K562 (cell line): ENCODE measurements at regions not wholly inside any gene's neighbourhood (a gene's known extent, or its start where the extent isn't known, plus 50 kb on each side); places are given as distances from the start of the nearest gene placed in this dataset.

Experiments used
- HNRNPH1 ChIP-seq: fragments of 200-400 bp; formaldehyde crosslinking; optimal IDR thresholded peaks from 2 replicates; pipeline ENCODE3; 2017; ENCODE audit warnings: low read depth, mild to moderate bottlenecking, low read length, moderate library complexity
- LARP7 ChIP-seq: fragments of 450-650 bp; IDR thresholded peaks from 2 replicates; pipeline ENCODE4 v1.6.1; 2016
- POLR2AphosphoS5 ChIP-seq: IDR thresholded peaks from 2 replicates; pipeline ENCODE4 v1.6.1; 2011; ENCODE audit warnings: mild to moderate bottlenecking, low read depth, low read length, moderate library complexity; ENCODE audit not compliant: control insufficient read depth, insufficient read depth
- TF ChIP-seq, protein P1 (sequence below): fragments of 250-450 bp; sonication (Bioruptor Pico); IDR thresholded peaks from 2 replicates; pipeline ENCODE4 v1.9.0; 2021; ENCODE audit warnings: mild to moderate bottlenecking, inconsistent platforms
- TF ChIP-seq, protein P2 (sequence below): fragments of 250-450 bp; sonication (Bioruptor Pico); IDR thresholded peaks from 2 replicates; pipeline ENCODE4 v1.5.0; 2022; ENCODE audit warnings: mild to moderate bottlenecking
- TF ChIP-seq, protein P3 (sequence below): sonication (generic); formaldehyde crosslinking; IDR thresholded peaks from 2 replicates; pipeline ENCODE4 v1.8.0; 2023; ENCODE audit warnings: mild to moderate bottlenecking, missing genetic modification reagents

DNA sequence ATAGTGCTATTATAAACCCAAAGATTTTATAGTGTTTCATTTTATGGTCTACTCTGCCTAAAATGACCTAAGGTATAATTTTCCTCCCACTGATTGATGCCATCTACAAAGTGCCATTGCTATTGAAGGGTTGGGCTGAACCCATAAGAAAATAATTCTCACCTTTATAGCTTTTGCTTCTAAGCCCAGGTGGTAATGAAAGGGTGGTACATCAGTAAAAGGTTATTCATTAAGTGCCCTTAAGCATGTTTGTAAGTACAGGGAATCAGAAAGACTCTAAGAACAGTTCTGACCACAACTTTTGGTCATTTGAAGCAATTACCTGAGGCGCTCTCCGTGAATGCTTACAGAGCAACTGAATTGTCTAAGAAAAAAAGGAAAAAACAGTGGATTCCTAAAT is 1247.3 kb downstream of the NXPH1 start:
- TF ChIP-seq LARP7, result no peak
- TF ChIP-seq, protein P1, sequence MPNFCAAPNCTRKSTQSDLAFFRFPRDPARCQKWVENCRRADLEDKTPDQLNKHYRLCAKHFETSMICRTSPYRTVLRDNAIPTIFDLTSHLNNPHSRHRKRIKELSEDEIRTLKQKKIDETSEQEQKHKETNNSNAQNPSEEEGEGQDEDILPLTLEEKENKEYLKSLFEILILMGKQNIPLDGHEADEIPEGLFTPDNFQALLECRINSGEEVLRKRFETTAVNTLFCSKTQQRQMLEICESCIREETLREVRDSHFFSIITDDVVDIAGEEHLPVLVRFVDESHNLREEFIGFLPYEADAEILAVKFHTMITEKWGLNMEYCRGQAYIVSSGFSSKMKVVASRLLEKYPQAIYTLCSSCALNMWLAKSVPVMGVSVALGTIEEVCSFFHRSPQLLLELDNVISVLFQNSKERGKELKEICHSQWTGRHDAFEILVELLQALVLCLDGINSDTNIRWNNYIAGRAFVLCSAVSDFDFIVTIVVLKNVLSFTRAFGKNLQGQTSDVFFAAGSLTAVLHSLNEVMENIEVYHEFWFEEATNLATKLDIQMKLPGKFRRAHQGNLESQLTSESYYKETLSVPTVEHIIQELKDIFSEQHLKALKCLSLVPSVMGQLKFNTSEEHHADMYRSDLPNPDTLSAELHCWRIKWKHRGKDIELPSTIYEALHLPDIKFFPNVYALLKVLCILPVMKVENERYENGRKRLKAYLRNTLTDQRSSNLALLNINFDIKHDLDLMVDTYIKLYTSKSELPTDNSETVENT (CRISPR knock-in tag), result no peak
- TF ChIP-seq, protein P2, sequence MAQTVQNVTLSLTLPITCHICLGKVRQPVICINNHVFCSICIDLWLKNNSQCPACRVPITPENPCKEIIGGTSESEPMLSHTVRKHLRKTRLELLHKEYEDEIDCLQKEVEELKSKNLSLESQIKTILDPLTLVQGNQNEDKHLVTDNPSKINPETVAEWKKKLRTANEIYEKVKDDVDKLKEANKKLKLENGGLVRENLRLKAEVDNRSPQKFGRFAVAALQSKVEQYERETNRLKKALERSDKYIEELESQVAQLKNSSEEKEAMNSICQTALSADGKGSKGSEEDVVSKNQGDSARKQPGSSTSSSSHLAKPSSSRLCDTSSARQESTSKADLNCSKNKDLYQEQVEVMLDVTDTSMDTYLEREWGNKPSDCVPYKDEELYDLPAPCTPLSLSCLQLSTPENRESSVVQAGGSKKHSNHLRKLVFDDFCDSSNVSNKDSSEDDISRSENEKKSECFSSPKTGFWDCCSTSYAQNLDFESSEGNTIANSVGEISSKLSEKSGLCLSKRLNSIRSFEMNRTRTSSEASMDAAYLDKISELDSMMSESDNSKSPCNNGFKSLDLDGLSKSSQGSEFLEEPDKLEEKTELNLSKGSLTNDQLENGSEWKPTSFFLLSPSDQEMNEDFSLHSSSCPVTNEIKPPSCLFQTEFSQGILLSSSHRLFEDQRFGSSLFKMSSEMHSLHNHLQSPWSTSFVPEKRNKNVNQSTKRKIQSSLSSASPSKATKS (CRISPR knock-in tag), result no peak
- TF ChIP-seq, protein P3, sequence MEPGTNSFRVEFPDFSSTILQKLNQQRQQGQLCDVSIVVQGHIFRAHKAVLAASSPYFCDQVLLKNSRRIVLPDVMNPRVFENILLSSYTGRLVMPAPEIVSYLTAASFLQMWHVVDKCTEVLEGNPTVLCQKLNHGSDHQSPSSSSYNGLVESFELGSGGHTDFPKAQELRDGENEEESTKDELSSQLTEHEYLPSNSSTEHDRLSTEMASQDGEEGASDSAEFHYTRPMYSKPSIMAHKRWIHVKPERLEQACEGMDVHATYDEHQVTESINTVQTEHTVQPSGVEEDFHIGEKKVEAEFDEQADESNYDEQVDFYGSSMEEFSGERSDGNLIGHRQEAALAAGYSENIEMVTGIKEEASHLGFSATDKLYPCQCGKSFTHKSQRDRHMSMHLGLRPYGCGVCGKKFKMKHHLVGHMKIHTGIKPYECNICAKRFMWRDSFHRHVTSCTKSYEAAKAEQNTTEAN, result no peak
- no peak for TF ChIP-seq HNRNPH1
- no peak for TF ChIP-seq POLR2AphosphoS5
